ENCODE measurements at regions not wholly inside any gene's neighbourhood (a gene's known extent, or its start where the extent isn't known, plus 50 kb on each side); places are given as distances from the start of the nearest gene placed in this dataset.

- TF ChIP-seq CREB1 (IDR thresholded peaks at IDR 0.05; ENCODE audit: low read depth): no peak
- no peak for TF ChIP-seq REST (IDR thresholded peaks at IDR 0.05; ENCODE audit: low read depth)
- TF ChIP-seq YY1 (IDR thresholded peaks at IDR 0.05; ENCODE audit: low read depth): no peak
- TF ChIP-seq MAX (IDR thresholded peaks at IDR 0.05): no peak
- no peak for TF ChIP-seq USF1 (IDR thresholded peaks at IDR 0.05)
- no peak for TF ChIP-seq FOXM1 (IDR thresholded peaks at IDR 0.05; ENCODE audit: borderline replicate concordance, low read depth)
- TF ChIP-seq RAD21 (IDR thresholded peaks at IDR 0.05; ENCODE audit: low read depth): no peak
- TF ChIP-seq TCF12 (IDR thresholded peaks at IDR 0.05; ENCODE audit: low read depth): no peak
- TF ChIP-seq NFIC (IDR thresholded peaks at IDR 0.05): no peak
- no peak for TF ChIP-seq CEBPB (IDR thresholded peaks at IDR 0.05)
- no peak for TF ChIP-seq EGR1 (IDR thresholded peaks at IDR 0.05)
- TF ChIP-seq TAF1 (IDR thresholded peaks at IDR 0.05; ENCODE audit: low read depth): no peak
- no peak for TF ChIP-seq TEAD4 (IDR thresholded peaks at IDR 0.05)
- TF ChIP-seq EP300 (IDR thresholded peaks at IDR 0.05; ENCODE audit: borderline replicate concordance): no peak
- no peak for TF ChIP-seq ZBTB7A (IDR thresholded peaks at IDR 0.05; ENCODE audit: low read depth)
These were observed 281.1 kb upstream of the KLF14 start for GRCh38 chr7:131014906-131015656.

- no peak for TF ChIP-seq YY1 (IDR thresholded peaks at IDR 0.05; ENCODE audit: low read depth)
- TF ChIP-seq REST (IDR thresholded peaks at IDR 0.05; ENCODE audit: low read depth): no peak
- no peak for TF ChIP-seq FOXM1 (IDR thresholded peaks at IDR 0.05; ENCODE audit: borderline replicate concordance, low read depth)
- TF ChIP-seq CEBPB (IDR thresholded peaks at IDR 0.05): no peak
- TF ChIP-seq EP300 (IDR thresholded peaks at IDR 0.05; ENCODE audit: borderline replicate concordance): no peak
- TF ChIP-seq CREB1 (IDR thresholded peaks at IDR 0.05; ENCODE audit: low read depth): no peak
- no peak for TF ChIP-seq EGR1 (IDR thresholded peaks at IDR 0.05)
- TF ChIP-seq TAF1 (IDR thresholded peaks at IDR 0.05; ENCODE audit: low read depth): no peak
- TF ChIP-seq MAX (IDR thresholded peaks at IDR 0.05): no peak
- no peak for TF ChIP-seq USF1 (IDR thresholded peaks at IDR 0.05)
- no peak for TF ChIP-seq RAD21 (IDR thresholded peaks at IDR 0.05; ENCODE audit: low read depth)
- TF ChIP-seq NFIC (IDR thresholded peaks at IDR 0.05): no peak
These were observed 281.6 kb upstream of the KLF14 start for GRCh38 chr7:131015657-131015958.

GRCh38 chr7:131016230-131016629 is 282.2 kb upstream of the KLF14 start:
- no peak for TF ChIP-seq MAX (IDR thresholded peaks at IDR 0.05)
- no peak for TF ChIP-seq TEAD4 (IDR thresholded peaks at IDR 0.05)
- no peak for TF ChIP-seq RAD21 (IDR thresholded peaks at IDR 0.05; ENCODE audit: low read depth)
- no peak for TF ChIP-seq EP300 (IDR thresholded peaks at IDR 0.05; ENCODE audit: borderline replicate concordance)
- no peak for TF ChIP-seq YY1 (IDR thresholded peaks at IDR 0.05; ENCODE audit: low read depth)

GRCh38 chr7:131019351-131019750 is 285.3 kb upstream of the KLF14 start:
- TF ChIP-seq FOXM1 (IDR thresholded peaks at IDR 0.05; ENCODE audit: borderline replicate concordance, low read depth): no peak
- no peak for TF ChIP-seq CREB1 (IDR thresholded peaks at IDR 0.05; ENCODE audit: low read depth)
- no peak for TF ChIP-seq MAX (IDR thresholded peaks at IDR 0.05)
- no peak for TF ChIP-seq TEAD4 (IDR thresholded peaks at IDR 0.05)
- no peak for TF ChIP-seq TCF12 (IDR thresholded peaks at IDR 0.05; ENCODE audit: low read depth)
- no peak for TF ChIP-seq EGR1 (IDR thresholded peaks at IDR 0.05)
- TF ChIP-seq YY1 (IDR thresholded peaks at IDR 0.05; ENCODE audit: low read depth): no peak

- TF ChIP-seq TCF12 (IDR thresholded peaks at IDR 0.05; ENCODE audit: low read depth) (no peak), REST (IDR thresholded peaks at IDR 0.05; ENCODE audit: low read depth) (no peak), CEBPB (IDR thresholded peaks at IDR 0.05) (no peak), CREB1 (IDR thresholded peaks at IDR 0.05; ENCODE audit: low read depth) (no peak), TAF1 (IDR thresholded peaks at IDR 0.05; ENCODE audit: low read depth) (no peak), EGR1 (IDR thresholded peaks at IDR 0.05) (no peak), RAD21 (IDR thresholded peaks at IDR 0.05; ENCODE audit: low read depth) (no peak), FOXM1 (IDR thresholded peaks at IDR 0.05; ENCODE audit: borderline replicate concordance, low read depth) (no peak), TEAD4 (IDR thresholded peaks at IDR 0.05) (no peak), ZBTB7A (IDR thresholded peaks at IDR 0.05; ENCODE audit: low read depth) (no peak), NFIC (IDR thresholded peaks at IDR 0.05) (no peak), MAX (IDR thresholded peaks at IDR 0.05) (no peak), EP300 (IDR thresholded peaks at IDR 0.05; ENCODE audit: borderline replicate concordance) (no peak), USF1 (IDR thresholded peaks at IDR 0.05) (no peak), YY1 (IDR thresholded peaks at IDR 0.05; ENCODE audit: low read depth) (no peak)
These were observed 286.8 kb upstream of the KLF14 start for GRCh38 chr7:131020759-131021261.

All from Ishikawa (cell line).